CD4-positive, alpha-beta T cell treated with Interleukin-6 for 4 hours (primary cell): ENCODE measurements at regions not wholly inside any gene's neighbourhood (a gene's known extent, or its start where the extent isn't known, plus 50 kb on each side); places are given as distances from the start of the nearest gene placed in this dataset.

Experiments used
- DNase-seq: peaks from one replicate; pipeline ENCODE4 v3.0.0-alpha.2; 2020; ENCODE audit warnings: mixed read lengths

GRCh38 chr11:113579292-113579940 lies 104.2 kb upstream of the DRD2 start:
- DNase-seq, result no peak

- DNase-seq, result no peak
These were observed 103.6 kb upstream of the DRD2 start for GRCh38 chr11:113578715-113579250.

GRCh38 chr11:113578033-113578380 lies 102.8 kb upstream of the DRD2 start:
- DNase-seq, result no peak

GRCh38 chr11:113577356-113578032 lies 102.3 kb upstream of the DRD2 start:
- DNase-seq, result no peak

GRCh38 chr11:113574586-113574985 lies 99.4 kb upstream of the DRD2 start:
- DNase-seq, result no peak

- no peak for DNase-seq
These were observed 99.0 kb upstream of the DRD2 start for GRCh38 chr11:113574171-113574570.

GRCh38 chr11:113572136-113572735 lies 97.0 kb upstream of the DRD2 start:
- DNase-seq, result no peak

GRCh38 chr11:113571531-113571930 lies 96.3 kb upstream of the DRD2 start:
- no peak for DNase-seq

- DNase-seq, result no peak
These were observed 95.7 kb upstream of the DRD2 start for GRCh38 chr11:113570906-113571305.

GRCh38 chr11:113569391-113569790 lies 94.2 kb upstream of the DRD2 start:
- DNase-seq, result no peak

- no peak for DNase-seq
These were observed 93.4 kb upstream of the DRD2 start for GRCh38 chr11:113568566-113568965.

GRCh38 chr11:113567867-113568544 lies 92.8 kb upstream of the DRD2 start:
- no peak for DNase-seq

- no peak for DNase-seq
These were observed 91.9 kb upstream of the DRD2 start for GRCh38 chr11:113567097-113567496.

- DNase-seq, result no peak
These were observed 89.4 kb upstream of the DRD2 start for GRCh38 chr11:113564527-113565130.

- DNase-seq, result no peak
These were observed 88.7 kb upstream of the DRD2 start for GRCh38 chr11:113563766-113564526.

GRCh38 chr11:113562981-113563461 lies 87.8 kb upstream of the DRD2 start:
- no peak for DNase-seq

GRCh38 chr11:113562576-113562975 lies 87.4 kb upstream of the DRD2 start:
- no peak for DNase-seq

GRCh38 chr11:113557926-113558325 lies 82.7 kb upstream of the DRD2 start:
- DNase-seq, result no peak

- DNase-seq, result no peak
These were observed 80.8 kb upstream of the DRD2 start for GRCh38 chr11:113556036-113556435.

GRCh38 chr11:113555071-113555619 lies 79.9 kb upstream of the DRD2 start:
- DNase-seq, result no peak

GRCh38 chr11:113554526-113554925 lies 79.3 kb upstream of the DRD2 start:
- no peak for DNase-seq

- no peak for DNase-seq
These were observed 78.7 kb upstream of the DRD2 start for GRCh38 chr11:113553915-113554314.
